HUES64 (cell line): ENCODE measurements at regions not wholly inside any gene's neighbourhood (a gene's known extent, or its start where the extent isn't known, plus 50 kb on each side); places are given as distances from the start of the nearest gene placed in this dataset.
A peak's percentile ranks its signal among the peaks of the same experiment; 100 is the strongest.
"Not testable (repeated sequence)": the region's sequence is repeated elsewhere in the genome, so short reads cannot be mapped to it uniquely, and the experiment has no call there.

Experiments used
- H3K27ac ChIP-seq: 2 replicates; pipeline ENCODE4 v1.7.0; 2013; ENCODE audit warnings: low read depth, low read length, inconsistent platforms
- H3K27me3 ChIP-seq: 2 replicates; pipeline ENCODE4 v1.6.1; 2013; ENCODE audit warnings: mild to moderate bottlenecking, low read length; ENCODE audit not compliant: insufficient read depth
- H3K36me3 ChIP-seq: 2 replicates; pipeline ENCODE4 v1.6.1; 2013; ENCODE audit warnings: mild to moderate bottlenecking, low read length; ENCODE audit not compliant: insufficient read depth
- H3K4me1 ChIP-seq: 2 replicates; pipeline ENCODE4 v1.6.1; 2013; ENCODE audit warnings: mild to moderate bottlenecking, low read length, moderate library complexity; ENCODE audit not compliant: insufficient read depth
- H3K4me3 ChIP-seq: 2 replicates; pipeline ENCODE4 v1.5.1; 2013; ENCODE audit warnings: mild to moderate bottlenecking, low read length, moderate library complexity
- H3K9ac ChIP-seq: 2 replicates; pipeline ENCODE4 v1.6.1; 2013; ENCODE audit warnings: mild to moderate bottlenecking, low read depth, low read length
- H3K9me3 ChIP-seq: 2 replicates; pipeline ENCODE4 v1.6.1; 2013; ENCODE audit warnings: low read depth, low read length; ENCODE audit not compliant: insufficient read depth
- WGBS: fragments of 150-250, 120-280 bp; methylation state at CpG from one replicate; pipeline ENCODE4 v1.1.7; 2013; ENCODE audit warnings: missing lambda C conversion rate; 5-methylcytosine and 5-hydroxymethylcytosine counted together

DNA sequence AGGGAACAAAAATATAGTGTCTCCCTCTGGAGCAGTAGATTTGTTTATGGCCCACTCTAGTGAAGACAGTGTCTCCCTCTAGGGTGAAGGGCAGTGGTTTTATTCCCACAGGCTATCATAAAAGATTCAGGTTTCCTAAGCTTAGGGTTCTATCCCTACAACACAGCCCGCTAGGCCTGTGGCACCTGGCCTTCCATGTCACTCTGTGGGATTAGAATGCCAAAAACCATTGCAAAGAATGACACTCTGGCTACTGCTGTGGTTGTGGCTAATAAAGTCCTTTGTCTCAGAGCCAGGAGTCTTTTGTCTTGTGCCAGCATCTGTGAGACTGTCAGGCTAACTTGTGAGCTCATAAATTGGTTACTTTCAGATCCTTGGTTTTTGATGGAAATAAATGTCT, 700.7 kb upstream of the DEFB115 start:
- 79% methylated on average over 1 of the region's 1 CpG for WGBS
- H3K4me3 ChIP-seq, H3K27ac ChIP-seq, H3K9me3 ChIP-seq, H3K27me3 ChIP-seq, H3K4me1 ChIP-seq, H3K9ac ChIP-seq, H3K36me3 ChIP-seq: not testable (repeated sequence)

DNA sequence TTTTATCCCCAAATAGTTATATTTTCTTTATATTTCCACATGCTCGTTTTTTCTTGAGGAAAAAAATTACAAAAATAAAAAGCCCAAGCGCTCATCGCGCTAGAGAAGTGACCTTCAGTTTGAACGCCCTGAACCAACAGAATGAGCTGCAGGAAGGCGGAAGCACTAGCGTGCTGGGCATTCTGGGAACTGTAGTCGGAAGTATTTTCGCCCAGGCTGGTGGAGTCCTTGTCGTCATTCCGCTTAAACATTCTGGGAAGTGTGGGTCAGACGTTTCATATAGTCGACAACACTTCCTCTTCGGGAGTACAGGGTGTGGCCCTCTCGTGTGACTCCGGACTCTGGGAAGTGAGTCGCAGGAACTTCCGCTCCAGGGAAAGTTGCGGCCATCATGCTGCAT, 692.4 kb upstream of the DEFB115 start:
- 92% methylated on average over 19 of the region's 19 CpGs for WGBS
- not testable (repeated sequence) for H3K9ac ChIP-seq, H3K27me3 ChIP-seq, H3K9me3 ChIP-seq, H3K36me3 ChIP-seq, H3K4me1 ChIP-seq, H3K27ac ChIP-seq, H3K4me3 ChIP-seq

- not testable (repeated sequence) for H3K9me3 ChIP-seq, H3K4me3 ChIP-seq, H3K36me3 ChIP-seq, H3K27me3 ChIP-seq, H3K27ac ChIP-seq, H3K4me1 ChIP-seq, H3K9ac ChIP-seq
- 87% methylated on average over 10 of the region's 12 CpGs for WGBS
Measured at GRCh38 chr20:30569867-30570266, 687.6 kb upstream of the DEFB115 start.

DNA sequence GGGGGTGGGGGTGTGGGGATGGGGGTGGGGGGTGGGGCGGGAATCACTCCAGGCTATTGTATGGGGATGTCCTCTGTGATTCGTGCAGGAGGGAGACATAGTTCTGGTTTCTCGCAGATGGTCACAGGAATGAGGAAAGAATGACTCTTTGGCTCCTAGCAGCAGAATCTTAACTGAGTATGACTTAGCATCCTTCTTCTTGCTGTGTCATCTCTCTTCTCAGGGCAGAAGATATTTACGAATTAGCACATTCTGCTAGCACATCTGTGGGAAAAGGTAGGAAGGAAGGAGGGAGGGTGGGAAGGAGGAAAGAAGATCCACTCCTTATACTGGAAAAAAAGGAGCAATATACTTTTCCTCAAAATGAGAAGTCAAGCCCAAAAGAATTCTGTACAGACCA, 686.8 kb upstream of the DEFB115 start:
- 70% methylated on average over 2 of the region's 4 CpGs for WGBS
- not testable (repeated sequence) for H3K27me3 ChIP-seq, H3K27ac ChIP-seq, H3K4me1 ChIP-seq, H3K9ac ChIP-seq, H3K36me3 ChIP-seq, H3K4me3 ChIP-seq, H3K9me3 ChIP-seq

DNA sequence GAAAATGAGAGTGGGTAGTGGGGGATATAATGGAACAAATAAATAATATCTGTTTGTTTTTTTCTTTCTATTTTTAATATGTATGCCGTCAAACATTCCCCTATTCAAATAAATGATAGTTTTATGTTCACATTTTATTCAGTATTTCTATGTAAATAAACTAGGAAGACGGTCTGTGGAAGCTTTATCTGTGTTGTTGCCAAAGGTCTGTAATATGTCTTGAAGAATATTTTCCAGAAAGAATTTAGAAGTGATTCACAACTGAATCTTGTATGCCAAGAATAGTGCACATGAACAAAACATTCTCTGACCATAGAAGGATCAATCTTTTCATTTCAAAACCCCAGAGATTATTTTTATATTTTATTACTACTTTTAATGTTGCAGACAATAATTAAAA, 683.1 kb upstream of the DEFB115 start:
- H3K4me1 ChIP-seq, H3K27ac ChIP-seq, H3K9ac ChIP-seq, H3K27me3 ChIP-seq, H3K4me3 ChIP-seq, H3K36me3 ChIP-seq, H3K9me3 ChIP-seq: not testable (repeated sequence)
- no CpG with 5 or more reads among the region's 2 CpGs for WGBS

GRCh38 chr20:30579069-30579468, 678.4 kb upstream of the DEFB115 start:
- not testable (repeated sequence) for H3K27me3 ChIP-seq, H3K4me1 ChIP-seq, H3K36me3 ChIP-seq, H3K9me3 ChIP-seq, H3K27ac ChIP-seq
- 34% methylated on average over 3 of the region's 6 CpGs for WGBS
- peak overlapping the region; percentile 71; the same call in 1 of the 2 replicates for H3K9ac ChIP-seq
- peak overlapping the region; percentile 79 for H3K4me3 ChIP-seq

GRCh38 chr20:30579824-30580438, 677.5 kb upstream of the DEFB115 start:
- not testable (repeated sequence) for H3K27ac ChIP-seq

GRCh38 chr20:30581839-30582238, 675.6 kb upstream of the DEFB115 start:
- WGBS, result 27% methylated on average over 5 of the region's 7 CpGs
- not testable (repeated sequence) for H3K4me3 ChIP-seq, H3K9me3 ChIP-seq, H3K27ac ChIP-seq, H3K36me3 ChIP-seq, H3K4me1 ChIP-seq, H3K9ac ChIP-seq
- peaks cover 11% of the 10 kb centered on the region for H3K27me3 ChIP-seq

More at GRCh38 chr20:30579824-30580438, 677.5 kb upstream of the DEFB115 start:
- not testable (repeated sequence) for H3K27me3 ChIP-seq, H3K4me1 ChIP-seq, H3K9me3 ChIP-seq, H3K36me3 ChIP-seq
- Histone ChIP-seq H3K9ac (peak overlapping the region; percentile 71), H3K4me3 (peak overlapping the region; percentile 79)
- 17% methylated on average over 26 of the region's 27 CpGs for WGBS

GRCh38 chr20:30584403-30584802, 673.1 kb upstream of the DEFB115 start:
- not testable (repeated sequence) for H3K9me3 ChIP-seq, H3K4me1 ChIP-seq, H3K9ac ChIP-seq, H3K4me3 ChIP-seq, H3K27ac ChIP-seq, H3K36me3 ChIP-seq
- H3K27me3 ChIP-seq, result peaks cover 24% of the 10 kb centered on the region
- WGBS, result 81% methylated on average over 4 of the region's 4 CpGs

DNA sequence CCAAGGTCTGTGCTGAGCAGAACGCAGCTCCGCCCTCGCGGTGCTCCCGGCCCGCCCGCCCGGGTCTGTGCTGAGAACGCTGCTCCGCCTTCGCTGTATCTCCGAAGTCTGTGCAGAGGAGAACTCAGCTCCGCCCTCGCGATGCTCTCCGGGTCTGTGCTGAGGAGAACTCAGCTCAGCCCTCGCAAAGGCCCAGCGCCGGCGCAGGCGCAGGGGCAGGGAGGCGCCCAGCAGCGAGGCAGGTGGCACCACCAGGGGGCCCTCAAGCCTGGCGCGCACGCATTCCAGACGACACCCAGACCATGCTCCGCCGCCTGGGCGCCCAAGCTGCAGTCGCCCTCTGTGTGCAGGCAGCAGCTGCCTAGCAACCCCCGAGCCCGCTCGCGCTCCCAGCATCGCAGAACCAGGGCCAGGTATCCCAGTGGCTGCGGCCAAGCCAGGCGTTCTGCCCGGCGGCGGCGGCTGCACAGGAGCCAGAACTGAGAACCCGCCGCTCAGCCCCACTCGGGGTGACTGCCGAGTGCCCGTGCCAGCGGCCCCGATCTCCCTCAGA, 672.1 kb upstream of the DEFB115 start:
- H3K4me1 ChIP-seq, H3K9ac ChIP-seq, H3K36me3 ChIP-seq, H3K27ac ChIP-seq, H3K9me3 ChIP-seq: not testable (repeated sequence)
- Histone ChIP-seq H3K27me3 (peaks cover 24% of the 10 kb centered on the region), H3K4me3 (peak overlapping the region; percentile 52)
- WGBS, result 16% methylated on average over 49 of the region's 49 CpGs

- not testable (repeated sequence) for H3K9ac ChIP-seq, H3K4me1 ChIP-seq, H3K27ac ChIP-seq, H3K36me3 ChIP-seq, H3K9me3 ChIP-seq
- H3K27me3 ChIP-seq, result peaks cover 24% of the 10 kb centered on the region
- 19% methylated on average over 24 of the region's 30 CpGs for WGBS
- H3K4me3 ChIP-seq, result peak overlapping the region; percentile 52
Measured at GRCh38 chr20:30586178-30586577, 671.3 kb upstream of the DEFB115 start.

- WGBS, result 85% methylated on average over 22 of the region's 22 CpGs
- Histone ChIP-seq H3K9ac (no peak overlapping the region), H3K9me3 (peaks cover 12% of the 10 kb centered on the region; the same call in 1 of the 2 replicates), H3K4me3 (no peak overlapping the region), H3K27me3 (no peaks in the 10 kb centered on the region), H3K4me1 (no peaks in the 10 kb centered on the region), H3K27ac (no peak overlapping the region), H3K36me3 (no peaks in the 10 kb centered on the region)
Measured at GRCh38 chr20:30593572-30593971, 663.9 kb upstream of the DEFB115 start.
